ENCODE measurements at regions not wholly inside any gene's neighbourhood (a gene's known extent, or its start where the extent isn't known, plus 50 kb on each side); places are given as distances from the start of the nearest gene placed in this dataset.

DNA sequence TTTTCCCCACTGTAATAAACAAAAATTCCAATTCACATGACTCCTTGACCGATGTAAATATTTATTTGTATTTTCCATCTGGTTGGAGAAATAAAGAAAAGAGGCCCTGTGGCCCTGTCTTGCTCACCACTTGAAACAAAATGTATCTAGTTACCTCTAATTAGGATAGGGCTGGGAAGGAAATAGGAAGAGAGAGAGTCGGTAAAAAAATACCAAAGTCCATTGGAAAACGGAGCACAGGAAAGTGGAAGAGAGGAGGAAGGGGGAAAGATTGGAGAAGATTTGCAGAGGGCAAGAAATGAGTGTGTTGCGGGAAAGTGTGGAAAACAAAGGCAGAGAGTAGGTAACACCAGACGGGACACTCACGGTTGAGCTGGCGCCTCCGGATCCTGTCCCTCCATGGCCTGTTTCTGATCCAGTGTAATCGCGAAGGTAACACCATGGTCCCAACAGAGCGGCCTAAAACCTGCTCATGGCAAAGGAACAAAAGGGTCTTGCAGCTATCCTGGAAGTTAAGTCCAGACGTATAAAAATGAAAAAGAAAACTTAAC lies 105.8 kb upstream of the RIPOR2 start:
- TF ChIP-seq, protein P1, sequence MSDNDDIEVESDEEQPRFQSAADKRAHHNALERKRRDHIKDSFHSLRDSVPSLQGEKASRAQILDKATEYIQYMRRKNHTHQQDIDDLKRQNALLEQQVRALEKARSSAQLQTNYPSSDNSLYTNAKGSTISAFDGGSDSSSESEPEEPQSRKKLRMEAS (IDR thresholded peaks at IDR 0.05) = no peak
- TF ChIP-seq, protein P2, sequence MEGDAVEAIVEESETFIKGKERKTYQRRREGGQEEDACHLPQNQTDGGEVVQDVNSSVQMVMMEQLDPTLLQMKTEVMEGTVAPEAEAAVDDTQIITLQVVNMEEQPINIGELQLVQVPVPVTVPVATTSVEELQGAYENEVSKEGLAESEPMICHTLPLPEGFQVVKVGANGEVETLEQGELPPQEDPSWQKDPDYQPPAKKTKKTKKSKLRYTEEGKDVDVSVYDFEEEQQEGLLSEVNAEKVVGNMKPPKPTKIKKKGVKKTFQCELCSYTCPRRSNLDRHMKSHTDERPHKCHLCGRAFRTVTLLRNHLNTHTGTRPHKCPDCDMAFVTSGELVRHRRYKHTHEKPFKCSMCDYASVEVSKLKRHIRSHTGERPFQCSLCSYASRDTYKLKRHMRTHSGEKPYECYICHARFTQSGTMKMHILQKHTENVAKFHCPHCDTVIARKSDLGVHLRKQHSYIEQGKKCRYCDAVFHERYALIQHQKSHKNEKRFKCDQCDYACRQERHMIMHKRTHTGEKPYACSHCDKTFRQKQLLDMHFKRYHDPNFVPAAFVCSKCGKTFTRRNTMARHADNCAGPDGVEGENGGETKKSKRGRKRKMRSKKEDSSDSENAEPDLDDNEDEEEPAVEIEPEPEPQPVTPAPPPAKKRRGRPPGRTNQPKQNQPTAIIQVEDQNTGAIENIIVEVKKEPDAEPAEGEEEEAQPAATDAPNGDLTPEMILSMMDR (IDR thresholded peaks at IDR 0.05) = no peak
- TF ChIP-seq TFCP2L1 (CRISPR knock-in tag; IDR thresholded peaks at IDR 0.05) (no peak), RAD21 (conservative IDR thresholded peaks at IDR 0.05 in 1 of 2, IDR thresholded peaks at IDR 0.05 in 1 of 2) (no peak), MAZ (IDR thresholded peaks at IDR 0.05; ENCODE audit: borderline replicate concordance, low read depth, low read length) (no peak), EHMT2 (IDR thresholded peaks at IDR 0.05; ENCODE audit: low read depth) (no peak), MAFK (IDR thresholded peaks at IDR 0.05; ENCODE audit: partially characterized antibody) (no peak), KDM1A (IDR thresholded peaks at IDR 0.05; ENCODE audit: low read depth) (no peak), POLR2A (IDR thresholded peaks at IDR 0.05; ENCODE audit: low read length) (no peak), SMC3 (IDR thresholded peaks at IDR 0.05) (no peak)
- TF ChIP-seq, protein P3, sequence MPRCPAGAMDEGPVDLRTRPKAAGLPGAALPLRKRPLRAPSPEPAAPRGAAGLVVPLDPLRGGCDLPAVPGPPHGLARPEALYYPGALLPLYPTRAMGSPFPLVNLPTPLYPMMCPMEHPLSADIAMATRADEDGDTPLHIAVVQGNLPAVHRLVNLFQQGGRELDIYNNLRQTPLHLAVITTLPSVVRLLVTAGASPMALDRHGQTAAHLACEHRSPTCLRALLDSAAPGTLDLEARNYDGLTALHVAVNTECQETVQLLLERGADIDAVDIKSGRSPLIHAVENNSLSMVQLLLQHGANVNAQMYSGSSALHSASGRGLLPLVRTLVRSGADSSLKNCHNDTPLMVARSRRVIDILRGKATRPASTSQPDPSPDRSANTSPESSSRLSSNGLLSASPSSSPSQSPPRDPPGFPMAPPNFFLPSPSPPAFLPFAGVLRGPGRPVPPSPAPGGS (IDR thresholded peaks at IDR 0.05) = no peak
